Kidney tubule cell (primary cell): ENCODE measurements at regions not wholly inside any gene's neighbourhood (a gene's known extent, or its start where the extent isn't known, plus 50 kb on each side); places are given as distances from the start of the nearest gene placed in this dataset.

ENCODE experiments used
- DNase-seq: peaks from one replicate; pipeline ENCODE4 v3.0.0-alpha.2; 2018; ENCODE audit warnings: low spot score

DNA sequence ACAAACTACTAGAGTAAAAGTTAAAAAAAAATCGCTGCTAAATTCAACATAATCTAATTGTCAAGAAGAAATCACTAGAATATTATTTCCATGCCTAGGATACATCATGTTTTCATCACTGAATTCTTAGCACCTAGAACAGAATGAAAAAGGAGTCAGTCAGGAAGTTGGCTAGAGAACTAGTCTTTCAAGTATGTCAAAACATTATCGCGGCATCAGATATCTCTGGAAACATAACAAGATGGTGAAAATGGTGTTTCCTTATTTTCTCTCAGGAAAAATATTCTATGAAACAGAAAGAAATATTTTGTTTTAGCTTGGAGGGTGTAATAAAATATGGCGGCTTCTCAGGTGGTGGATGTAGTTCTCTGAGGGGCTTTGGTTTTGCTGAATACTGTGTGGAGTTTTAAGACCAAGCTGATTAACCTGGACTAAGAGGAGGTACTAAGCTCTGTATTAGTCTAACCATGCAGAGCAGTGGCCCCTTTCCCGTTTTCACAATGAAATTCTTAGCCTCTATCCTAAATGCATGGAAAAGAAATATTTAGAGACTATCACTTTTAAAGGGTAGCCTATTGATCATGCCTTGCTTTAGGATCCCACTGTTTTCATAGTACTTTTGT is 205.6 kb downstream of the MDFIC start:
- no peak for DNase-seq

- DNase-seq, result no peak
Measured at GRCh38 chr7:115125750-115126149, 203.9 kb downstream of the MDFIC start.

DNA sequence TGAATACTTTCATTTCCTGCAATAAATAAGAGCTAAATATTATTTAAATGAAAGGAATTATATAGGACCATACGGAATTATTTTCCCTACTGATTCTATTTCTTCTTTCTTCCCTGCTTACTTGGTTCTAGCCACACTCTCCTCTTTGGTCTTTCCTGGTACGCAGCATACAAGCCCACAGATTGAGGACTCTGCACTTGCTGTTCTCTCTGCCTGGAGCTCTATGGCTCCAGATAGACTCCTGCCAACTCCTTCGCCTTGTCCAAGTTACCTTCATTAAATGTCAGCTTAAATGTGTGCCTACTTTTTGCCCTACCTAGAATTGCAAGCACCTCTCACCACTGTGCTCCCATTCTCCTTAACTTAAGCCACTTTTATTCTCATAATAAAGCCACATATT is 203.4 kb downstream of the MDFIC start:
- DNase-seq, result no peak

DNA sequence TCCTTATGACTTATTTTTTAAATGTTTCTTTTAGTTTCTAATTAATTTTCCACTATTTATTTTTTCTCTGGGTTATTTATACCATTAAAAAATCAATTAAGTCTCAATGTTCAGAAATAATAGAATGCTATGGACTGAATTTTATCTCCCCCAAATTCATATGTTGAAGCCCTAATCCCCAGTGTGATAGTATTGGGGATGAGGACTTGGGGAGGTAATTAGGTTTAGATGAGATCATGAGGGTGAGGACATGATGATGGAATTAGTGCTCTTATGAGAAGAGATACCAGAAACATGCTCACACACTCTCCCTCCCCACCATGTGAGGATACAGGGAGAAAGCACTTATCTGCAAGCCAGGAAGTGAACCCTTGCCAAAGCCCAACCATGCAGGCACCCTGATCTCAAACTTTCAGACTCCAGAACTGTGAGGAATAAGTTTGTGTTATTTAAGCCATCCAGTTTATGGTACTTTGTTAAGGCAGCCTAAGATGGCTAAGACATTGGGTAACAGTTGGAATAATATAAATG is 202.6 kb downstream of the MDFIC start:
- no peak for DNase-seq

GRCh38 chr7:115123441-115123840 is 201.5 kb downstream of the MDFIC start:
- no peak for DNase-seq

- DNase-seq, result no peak
Measured at GRCh38 chr7:115122388-115122787, 200.5 kb downstream of the MDFIC start.

- DNase-seq, result no peak
Measured at GRCh38 chr7:115117748-115118147, 195.9 kb downstream of the MDFIC start.

GRCh38 chr7:115116773-115117715 is 195.2 kb downstream of the MDFIC start:
- peak; percentile 81 for DNase-seq

- DNase-seq, result no peak
Measured at GRCh38 chr7:115113776-115114175, 191.9 kb downstream of the MDFIC start.

- no peak for DNase-seq
Measured at GRCh38 chr7:115113131-115113530, 191.2 kb downstream of the MDFIC start.

- DNase-seq, result no peak
Measured at GRCh38 chr7:115110523-115110922, 188.6 kb downstream of the MDFIC start.

DNA sequence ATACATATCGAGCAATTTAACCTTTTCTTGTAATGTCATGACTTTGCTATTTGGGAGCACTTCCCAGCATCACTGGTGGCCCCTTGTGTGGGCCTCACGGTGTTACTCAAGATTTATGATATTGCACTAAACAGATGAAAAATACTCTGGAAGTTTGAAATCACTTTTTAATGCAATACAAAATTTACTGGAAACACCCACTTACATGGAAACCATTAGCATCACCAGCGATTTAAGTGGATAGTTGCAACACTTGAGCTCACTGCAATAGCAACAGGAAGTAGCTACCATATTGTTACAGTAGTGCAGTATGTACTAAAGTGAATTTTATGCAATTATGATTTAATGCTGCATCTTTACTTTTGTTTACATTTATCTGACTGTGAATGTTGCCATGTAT is 184.4 kb downstream of the MDFIC start:
- no peak for DNase-seq

DNA sequence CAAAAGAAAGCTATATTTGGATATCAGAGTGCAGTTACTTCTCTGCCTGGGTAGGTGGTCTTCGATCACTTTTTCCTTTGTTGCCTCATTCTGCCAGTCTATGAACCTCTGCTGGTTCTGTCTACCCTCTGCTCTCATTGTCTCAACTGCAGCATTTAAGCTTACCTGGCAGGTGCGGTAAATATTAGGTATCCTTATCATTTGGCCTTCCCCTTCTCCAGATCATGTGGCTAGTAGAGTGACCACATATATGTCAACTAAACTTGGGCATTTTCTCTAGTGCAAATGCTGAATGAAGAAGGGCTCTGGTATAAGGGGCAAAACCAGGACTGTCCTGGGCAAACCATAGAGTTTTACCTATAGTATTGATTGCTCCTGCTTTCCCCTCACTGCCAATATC is 180.8 kb downstream of the MDFIC start:
- no peak for DNase-seq

GRCh38 chr7:115101199-115101598 is 179.3 kb downstream of the MDFIC start:
- no peak for DNase-seq

DNA sequence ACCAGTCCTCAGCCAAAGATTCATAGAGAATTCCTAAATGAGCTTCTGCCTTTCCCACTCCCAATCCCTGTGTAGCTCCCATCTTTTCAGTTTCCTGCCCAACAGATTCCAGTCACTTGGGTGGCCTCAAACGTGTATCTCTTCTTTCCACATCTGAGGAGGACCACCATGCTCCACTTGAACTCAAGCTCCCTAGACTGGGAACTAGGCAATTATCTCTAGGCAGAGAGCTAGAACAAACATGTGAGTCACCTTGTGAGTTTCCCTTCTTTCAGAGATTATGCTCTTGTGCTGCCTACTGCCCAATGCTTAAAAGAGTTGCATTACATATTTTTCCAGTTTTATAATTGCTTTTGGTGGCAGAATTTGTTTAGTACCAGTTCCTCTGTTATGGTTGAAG is 178.0 kb downstream of the MDFIC start:
- DNase-seq, result peak; percentile 59

- DNase-seq, result peak; percentile 75
Measured at GRCh38 chr7:115097175-115097671, 175.3 kb downstream of the MDFIC start.

DNA sequence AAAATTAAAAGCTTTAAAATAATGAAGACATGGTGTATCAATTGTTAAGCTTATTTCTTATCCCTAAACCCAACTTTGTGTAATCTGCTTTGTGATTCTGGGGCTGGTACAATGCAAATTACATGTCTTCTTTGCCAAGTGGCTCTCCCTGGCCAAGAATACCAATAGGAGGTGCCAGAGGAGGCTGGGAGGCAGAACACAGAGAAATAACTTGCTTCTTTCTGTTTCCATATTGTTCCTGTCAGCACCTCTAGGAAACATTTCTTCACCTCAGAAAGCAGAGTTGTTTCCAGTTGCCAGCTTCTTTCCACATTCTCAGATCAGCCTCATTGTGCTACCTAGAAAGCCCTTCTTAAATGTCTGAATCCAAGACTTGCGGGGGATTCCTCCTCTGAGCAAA is 174.4 kb downstream of the MDFIC start:
- no peak for DNase-seq

GRCh38 chr7:115094163-115094562 is 172.3 kb downstream of the MDFIC start:
- no peak for DNase-seq

DNA sequence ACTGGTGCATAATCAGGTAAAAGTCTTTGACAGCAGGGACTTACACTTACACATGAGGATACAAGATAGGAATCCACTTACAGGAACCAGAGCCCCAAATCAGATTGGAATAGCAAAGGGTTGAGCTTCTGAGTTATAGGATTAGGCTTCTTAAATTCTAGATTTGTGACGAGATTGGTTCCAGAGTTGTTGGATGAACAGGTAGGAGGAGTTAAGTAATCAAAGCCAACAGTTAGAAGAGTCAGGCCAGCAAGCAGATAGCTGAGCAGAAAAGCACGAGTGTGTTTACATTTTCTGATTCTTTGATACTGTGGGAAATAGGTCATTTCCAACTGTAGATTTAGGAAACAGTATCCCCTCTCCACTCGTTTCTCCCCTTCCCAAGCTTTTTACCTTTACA is 167.0 kb downstream of the MDFIC start:
- DNase-seq, result no peak

- DNase-seq, result peak; percentile 68
Measured at GRCh38 chr7:115087437-115087836, 165.5 kb downstream of the MDFIC start.

GRCh38 chr7:115086146-115086841 is 164.4 kb downstream of the MDFIC start:
- DNase-seq, result no peak

DNA sequence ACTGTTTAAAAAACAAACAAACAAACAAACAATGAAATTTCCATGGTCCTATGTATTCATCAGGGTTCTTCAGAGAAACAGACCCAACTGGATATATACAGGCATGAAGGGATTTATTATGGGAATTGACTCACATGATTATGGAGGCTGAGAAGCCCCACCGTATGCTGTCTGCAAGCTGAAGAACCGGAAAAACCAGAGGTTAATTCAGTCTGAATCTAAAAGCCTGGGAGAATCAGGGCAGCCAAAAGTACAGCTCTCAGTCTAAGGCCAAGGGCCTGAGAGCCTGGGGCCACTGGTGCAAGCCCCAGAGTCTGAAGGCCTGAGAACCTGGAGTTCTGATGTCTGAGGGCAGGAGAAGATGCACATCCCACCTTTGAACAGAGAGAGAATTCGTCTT is 163.5 kb downstream of the MDFIC start:
- DNase-seq, result no peak
